ENCODE measurements at regions not wholly inside any gene's neighbourhood (a gene's known extent, or its start where the extent isn't known, plus 50 kb on each side); places are given as distances from the start of the nearest gene placed in this dataset.
"Not testable (repeated sequence)": the region's sequence is repeated elsewhere in the genome, so short reads cannot be mapped to it uniquely, and the experiment has no call there.

DNA sequence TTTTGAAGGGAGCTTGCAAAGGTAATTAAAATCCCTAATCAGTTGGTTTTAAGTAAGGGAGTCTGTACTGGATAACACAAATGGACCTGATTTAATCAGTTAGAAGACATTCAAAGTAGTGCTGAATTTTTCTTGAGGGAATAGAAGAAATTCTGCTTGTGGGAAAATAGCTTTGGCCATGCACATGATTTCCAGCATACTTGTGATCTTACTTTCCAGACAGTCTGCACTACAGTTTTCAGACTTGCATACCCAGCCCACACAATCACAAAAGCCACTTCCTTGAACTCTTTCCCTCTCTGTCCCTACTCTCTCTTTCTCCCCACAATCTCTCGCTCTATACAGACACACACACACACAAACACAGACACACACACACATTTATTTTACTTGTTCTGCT lies 852.1 kb downstream of the PLA2G4A start:
- no peak for DNase-seq (ENCODE audit: insufficient read length, low spot score)
- no peak for FAIRE-seq

DNA sequence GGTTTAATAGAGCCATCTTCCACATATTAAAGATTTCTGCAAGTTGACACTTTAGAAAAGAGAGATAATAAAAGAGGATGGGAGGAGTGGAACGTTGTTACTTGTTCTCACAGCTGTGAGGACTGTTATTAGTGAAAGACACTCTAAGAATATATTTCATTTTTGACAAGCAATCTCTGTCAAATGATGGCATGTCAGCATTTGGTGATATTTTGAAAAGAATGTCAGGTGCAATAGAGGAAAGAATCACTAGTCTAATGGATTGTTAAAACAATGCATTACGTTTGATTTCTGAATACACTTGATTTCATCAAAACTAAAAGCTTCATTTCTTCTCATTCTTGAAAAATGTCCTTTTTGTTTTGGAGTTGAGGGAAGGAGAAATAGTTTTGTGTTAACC lies 853.4 kb downstream of the PLA2G4A start:
- FAIRE-seq = no peak
- no peak for DNase-seq (ENCODE audit: insufficient read length, low spot score)

DNA sequence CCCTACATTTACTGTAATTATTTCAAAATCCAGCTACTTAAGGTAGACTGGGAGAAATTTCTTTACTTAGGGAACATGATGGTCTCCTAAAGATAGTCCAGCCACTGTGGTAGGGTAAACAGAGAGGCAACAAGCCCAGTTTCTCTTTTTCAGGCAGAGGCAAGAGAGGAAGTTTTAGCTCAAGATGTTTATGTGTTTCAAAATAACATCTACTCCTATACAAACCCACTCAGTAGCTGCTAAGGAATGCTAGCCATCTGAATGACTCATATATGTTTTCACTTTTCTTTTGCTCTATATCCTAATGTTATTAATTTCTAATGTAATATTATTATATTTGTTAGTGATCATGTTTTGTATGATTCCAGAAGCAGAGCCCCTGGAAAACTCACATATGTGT lies 856.6 kb downstream of the PLA2G4A start:
- FAIRE-seq (no peak), DNase-seq (ENCODE audit: insufficient read length, low spot score) (peak; percentile 15)

DNA sequence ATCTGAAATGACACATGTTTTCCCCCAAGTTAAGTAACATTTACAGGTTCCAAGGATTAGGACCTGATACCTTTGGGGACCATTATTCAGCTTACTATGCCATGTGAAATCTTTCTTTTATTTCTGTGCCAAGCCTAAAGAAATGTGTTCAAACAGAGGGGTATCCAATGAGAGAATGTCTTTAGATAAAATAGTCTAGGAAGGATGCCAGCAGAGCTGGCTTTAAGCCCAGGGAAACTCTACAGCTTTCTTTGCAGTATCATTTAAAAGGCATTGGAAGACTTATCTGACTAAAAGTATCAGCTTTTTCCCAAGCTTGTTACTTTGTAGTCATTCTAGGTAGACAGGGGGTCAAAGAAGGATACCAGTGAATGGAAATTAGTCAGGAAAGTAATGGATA lies 860.4 kb downstream of the PLA2G4A start:
- FAIRE-seq (no peak), DNase-seq (ENCODE audit: insufficient read length, low spot score) (no peak)

DNA sequence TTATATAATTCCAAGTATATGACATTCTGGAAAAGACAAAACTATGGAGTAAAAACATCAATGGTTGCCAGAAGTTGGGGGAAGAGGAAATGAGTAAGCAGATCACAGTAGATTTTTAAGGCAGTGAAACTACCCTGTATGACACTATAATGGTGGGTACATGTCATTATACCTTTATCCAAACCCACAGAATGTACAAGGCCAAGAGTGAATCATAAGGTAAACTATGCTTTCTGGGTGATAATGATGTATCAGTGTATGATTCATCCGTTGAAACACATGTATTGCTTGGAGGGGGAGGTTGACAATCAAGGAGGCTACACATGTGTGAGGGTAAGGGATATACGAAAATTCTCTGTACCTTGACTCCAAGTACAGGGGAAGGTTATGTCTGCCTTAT lies 862.7 kb downstream of the PLA2G4A start:
- DNase-seq (ENCODE audit: insufficient read length, low spot score) (peak; percentile 21), FAIRE-seq (peak; percentile 48)

DNA sequence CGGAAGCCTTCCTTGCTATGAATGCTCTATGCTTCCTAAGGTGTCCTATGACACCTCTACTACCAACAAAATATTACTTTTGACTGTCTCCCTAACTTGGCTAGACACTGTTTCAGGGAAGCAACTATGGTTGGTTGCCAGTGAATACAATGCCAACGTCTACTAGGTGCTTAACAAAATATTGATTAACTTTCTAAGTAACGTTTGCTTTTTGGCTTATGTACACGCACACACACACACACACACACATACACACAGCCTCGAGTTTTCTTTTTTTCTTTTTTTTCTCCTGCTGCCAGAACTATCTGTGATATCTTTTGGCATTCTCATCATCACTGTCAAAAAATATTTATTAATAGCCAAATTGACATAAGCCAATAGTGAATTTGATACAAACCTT lies 864.0 kb downstream of the PLA2G4A start:
- FAIRE-seq = no peak
- no peak for DNase-seq (ENCODE audit: insufficient read length, low spot score)

DNA sequence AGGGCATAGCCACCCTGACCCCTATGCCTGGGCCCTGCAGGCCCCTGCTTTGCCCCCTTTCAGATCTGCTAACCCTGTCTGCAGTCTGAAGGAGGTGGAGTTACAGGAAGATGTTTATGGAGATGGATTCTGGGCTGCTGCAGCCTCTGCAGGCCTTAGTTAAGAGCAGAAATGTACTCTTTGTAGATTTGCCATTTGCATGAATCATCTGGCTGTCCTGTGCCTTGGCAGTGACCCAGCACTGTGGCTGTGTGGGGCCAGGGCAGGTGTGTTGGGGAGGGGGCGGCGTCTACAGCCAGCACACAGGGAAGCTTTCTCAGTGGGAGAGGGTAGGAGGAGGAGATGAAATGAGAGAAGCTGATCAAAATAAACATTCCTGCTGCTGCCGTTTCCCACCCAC lies 867.3 kb downstream of the PLA2G4A start:
- FAIRE-seq (no peak), DNase-seq (ENCODE audit: insufficient read length, low spot score) (no peak)

DNA sequence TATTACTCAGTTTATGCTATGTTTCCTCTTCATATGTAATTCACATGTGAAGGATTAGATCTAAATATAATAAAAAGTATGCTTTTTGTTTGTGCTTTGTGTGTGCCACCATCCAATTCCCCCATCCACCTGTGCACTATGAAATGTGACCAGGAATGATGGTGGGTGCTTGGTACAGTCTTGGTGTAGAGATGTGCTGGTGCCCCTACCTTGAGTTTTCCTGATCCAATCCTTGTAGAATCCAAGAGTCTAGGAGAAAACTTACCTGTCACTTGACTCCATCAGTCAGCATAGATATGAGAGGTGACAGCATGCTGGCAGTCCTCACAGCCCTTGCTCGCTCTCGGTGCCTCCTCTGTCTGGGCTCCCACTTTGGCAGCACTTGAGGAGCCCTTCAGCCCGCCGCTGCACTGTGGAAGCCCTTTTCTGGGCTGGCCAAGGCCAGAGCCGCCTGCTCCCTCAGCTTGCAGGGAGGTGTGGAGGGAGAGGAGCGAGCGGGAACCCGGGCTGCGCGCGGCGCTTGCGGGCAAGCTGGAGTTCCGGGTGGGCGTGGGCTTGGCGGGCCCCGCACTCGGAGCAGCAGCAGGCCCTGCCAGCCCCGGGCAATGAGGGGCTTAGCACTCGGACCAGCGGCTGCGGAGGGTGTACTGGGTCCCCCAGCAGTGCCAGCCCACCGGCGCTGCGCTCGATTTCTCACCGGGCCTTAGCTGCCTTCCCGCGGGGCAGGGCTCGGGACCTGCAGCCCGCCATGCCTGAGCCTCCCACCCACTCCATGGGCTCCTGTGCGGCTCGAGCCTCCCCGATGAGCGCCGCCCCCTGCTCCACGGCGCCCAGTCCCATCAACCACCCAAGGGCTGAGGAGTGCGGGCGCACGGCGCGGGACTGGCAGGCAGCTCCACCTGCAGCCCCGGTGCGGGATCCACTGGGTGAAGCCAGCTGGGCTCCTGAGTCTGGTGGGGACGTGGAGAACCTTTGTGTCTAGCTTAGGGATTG lies 874.7 kb downstream of the PLA2G4A start:
- DNase-seq (ENCODE audit: insufficient read length, low spot score); FAIRE-seq: not testable (repeated sequence)

DNA sequence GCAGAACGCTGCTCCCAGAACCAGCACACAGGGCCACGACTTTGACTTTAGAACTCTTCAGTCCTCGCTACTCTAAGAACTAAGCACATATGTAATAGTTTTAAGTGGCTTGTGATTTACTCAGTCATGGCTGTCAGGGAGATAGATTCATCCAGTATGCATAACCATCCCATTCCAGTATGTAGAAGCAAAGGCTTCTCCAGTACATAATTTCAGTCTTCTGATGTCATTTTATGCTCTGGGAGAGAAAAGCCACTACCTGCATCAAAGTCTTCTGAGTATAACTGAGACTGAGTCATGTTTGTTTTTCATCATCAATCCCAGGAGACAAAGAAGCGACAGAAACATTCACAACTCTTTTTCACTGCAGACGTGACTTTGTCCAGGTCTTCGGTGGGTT lies 885.7 kb downstream of the PLA2G4A start:
- DNase-seq (ENCODE audit: insufficient read length, low spot score) (no peak), FAIRE-seq (no peak)

DNA sequence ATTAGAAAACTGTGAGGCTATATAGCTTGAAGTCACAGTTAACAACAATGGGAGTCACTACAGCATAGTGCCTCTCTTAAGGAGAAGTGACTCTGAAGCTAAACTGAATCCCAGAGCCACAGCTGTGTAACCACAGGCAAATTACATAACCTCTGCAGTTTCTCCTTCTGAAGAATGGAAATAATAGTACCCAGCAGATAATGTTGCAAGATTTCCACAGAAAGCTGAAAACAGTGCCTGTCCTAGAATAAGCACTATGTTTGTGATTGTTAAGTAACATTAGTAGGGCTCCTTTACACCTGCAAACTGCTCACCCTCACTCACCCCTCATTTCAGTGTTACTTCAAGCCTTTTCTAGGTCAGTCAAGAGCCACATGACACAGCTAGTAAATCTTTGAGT lies 886.7 kb downstream of the PLA2G4A start:
- FAIRE-seq (no peak), DNase-seq (ENCODE audit: insufficient read length, low spot score) (no peak)

DNA sequence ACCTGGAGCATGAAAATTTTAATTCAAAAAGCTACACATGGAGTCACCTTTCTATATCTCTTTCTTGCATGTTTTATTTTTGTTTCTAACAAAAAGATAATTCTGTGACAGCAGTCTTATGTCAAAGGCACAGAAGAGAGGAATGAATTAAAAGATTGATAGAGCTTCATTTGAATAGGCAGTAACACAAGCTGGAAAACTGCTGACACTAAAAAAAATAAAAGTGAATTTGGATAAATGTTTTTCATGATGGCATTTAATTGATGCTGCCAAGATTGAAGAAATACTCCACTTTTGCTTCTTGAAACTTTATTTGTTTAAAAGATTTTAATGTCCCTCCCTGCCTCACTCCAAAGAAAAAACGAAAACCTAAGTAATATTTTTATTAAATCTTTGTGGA lies 887.4 kb downstream of the PLA2G4A start:
- FAIRE-seq (no peak), DNase-seq (ENCODE audit: insufficient read length, low spot score) (no peak)

DNA sequence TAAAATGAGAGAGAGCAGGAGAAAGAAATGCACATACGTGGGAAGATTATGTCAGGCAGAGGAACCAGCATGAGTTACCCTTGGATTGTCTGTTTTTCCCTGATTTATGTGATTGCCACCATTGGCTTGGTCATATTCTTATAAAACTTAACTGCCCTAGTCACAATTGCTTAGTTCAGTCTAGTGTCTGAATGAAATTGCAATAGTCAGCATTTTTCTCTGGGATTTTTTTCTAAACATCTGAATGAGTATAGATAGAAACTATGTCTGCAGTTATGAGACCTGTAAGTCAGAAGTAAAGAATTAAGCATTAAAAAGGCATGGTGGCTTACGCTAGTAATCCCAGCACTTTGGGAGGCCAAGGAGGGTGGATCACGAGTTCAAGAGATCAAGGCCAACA lies 889.8 kb downstream of the PLA2G4A start:
- no peak for FAIRE-seq
- no peak for DNase-seq (ENCODE audit: insufficient read length, low spot score)

DNA sequence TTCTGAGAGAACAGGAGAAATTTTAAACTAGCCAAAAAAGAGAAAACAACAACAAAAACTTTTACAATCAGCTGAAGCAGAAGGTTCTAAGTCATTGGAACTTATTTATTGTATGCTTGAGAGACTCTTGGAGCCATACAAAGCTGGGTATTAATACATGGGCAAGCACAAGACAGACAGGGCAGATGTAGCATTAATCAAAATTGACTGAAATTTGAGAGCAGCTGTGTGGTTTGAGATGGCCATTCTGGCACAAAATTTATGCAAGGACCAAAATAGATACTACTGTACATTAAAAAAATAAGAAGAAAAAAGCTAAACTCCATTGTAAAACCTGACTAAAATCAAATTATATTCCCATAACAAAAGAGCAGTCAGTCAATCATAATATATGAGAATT lies 892.5 kb downstream of the PLA2G4A start:
- DNase-seq (ENCODE audit: insufficient read length, low spot score) = no peak
- no peak for FAIRE-seq

DNA sequence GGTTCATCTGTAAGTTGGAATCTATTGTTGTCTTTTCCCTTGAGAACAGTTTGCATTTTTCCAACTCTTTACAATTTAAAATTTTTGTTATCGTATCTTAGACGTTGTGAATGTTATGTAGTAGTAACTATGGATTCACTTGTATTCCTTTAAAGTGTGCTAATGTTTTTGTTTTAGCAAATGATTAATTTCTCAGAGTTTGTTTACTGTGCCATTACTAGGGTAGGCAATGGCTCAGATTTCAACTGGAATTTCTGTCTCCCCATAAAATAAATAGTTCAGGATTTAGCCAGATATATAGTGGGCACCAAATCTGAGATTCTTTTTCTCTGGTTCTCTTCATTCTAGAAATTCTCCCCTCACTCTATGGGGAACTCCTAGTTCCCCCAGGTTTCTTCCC lies 896.5 kb downstream of the PLA2G4A start:
- no peak for DNase-seq (ENCODE audit: insufficient read length, low spot score)
- no peak for FAIRE-seq

DNA sequence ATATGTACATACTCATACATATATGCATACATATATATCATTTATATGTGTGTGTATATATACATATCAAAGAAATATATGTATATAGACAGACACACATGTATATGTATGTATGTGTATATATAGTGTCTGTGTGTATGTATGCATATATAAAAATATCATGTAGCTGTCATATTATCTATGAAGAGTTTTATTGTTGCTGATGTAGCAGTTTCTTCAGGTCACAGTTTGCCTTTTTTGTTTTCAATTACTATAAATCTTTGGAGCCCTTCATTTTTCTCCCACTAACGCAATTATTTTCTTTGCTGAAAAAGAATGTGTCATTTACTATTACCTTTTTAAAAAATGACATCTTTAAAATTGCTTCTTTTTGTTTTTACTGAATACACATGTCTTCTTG lies 904.5 kb downstream of the PLA2G4A start:
- no peak for FAIRE-seq
- DNase-seq (ENCODE audit: insufficient read length, low spot score) = no peak

DNA sequence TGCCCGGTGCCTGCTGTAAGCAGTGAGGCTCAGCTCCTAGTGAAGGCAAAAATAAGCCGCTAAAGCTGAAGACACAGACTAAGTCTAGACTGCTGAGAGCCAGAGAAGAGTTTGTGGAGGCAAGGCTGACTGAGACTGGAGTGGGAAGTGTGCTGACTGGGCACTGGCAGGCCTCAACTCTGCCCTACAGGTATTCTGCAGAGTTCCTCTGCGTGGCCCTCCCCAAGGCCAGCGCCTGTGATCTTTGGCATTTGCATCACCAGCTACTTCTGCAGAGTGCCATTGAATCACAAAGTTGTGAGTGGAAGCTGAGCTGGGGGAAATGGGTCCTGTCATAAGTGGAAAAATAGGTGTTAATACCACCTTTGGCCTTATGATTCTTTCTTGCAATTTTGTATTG lies 905.7 kb downstream of the PLA2G4A start:
- FAIRE-seq = no peak

DNA sequence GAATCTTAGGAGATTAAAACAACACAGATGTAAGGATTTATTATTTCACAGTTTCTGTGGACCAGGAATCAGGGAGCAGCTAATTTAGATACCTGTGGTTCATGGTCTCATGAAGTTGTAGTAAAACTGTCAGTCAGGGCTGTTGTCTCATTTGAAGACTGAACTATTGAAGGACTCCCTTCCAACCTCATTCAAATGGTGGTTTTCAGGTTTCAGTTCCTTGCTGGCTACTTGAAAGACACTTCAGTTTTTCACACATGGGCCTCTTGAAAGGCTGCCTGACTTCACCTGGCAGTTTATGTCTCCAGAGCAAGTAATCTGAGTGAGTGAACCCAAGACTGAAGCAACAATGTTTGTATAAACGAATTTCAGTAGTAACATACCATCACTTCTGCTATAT lies 915.9 kb downstream of the PLA2G4A start:
- no peak for DNase-seq (ENCODE audit: insufficient read length, low spot score)
- no peak for FAIRE-seq

More for the DNA sequence above, 905.7 kb downstream of the PLA2G4A start:
- DNase-seq (ENCODE audit: insufficient read length, low spot score) = no peak

DNA sequence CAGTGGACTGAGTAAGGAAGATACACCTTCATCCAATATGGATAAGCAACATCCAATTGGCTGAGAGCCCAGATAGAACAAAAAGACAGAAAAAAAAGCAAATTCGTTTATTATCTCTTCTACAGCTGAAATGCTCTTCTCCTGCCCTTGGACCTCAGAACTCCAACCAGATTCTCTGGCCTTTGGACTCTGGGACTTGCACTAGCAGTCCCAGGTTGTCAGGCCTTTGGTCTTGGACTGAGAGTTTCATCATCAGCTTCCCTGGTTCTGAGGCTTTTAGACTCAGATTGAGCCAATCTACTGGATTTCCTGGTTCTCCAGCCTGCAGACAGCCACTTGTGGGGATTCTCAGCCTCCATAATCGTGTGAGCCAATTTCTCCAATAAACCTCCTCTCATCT lies 926.8 kb downstream of the PLA2G4A start:
- FAIRE-seq = no peak

DNA sequence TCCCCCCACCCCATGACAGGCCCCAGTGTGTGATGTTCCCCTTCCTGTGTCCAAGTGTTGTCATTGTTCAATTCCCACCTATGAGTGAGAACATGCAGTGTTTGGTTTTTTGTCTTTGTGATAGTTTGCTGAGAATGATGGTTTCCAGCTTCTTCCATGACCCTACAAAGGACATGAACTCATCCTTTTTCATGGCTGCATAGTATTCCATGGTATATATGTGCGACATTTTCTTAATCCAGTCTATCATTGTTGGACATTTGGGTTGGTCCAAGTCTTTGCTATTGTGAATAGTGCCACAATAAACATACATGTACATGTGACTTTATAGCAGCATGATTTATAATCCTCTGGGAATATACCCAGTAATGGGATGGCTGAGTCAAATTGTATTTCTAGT lies 927.9 kb downstream of the PLA2G4A start:
- not testable (repeated sequence) for FAIRE-seq; DNase-seq (ENCODE audit: insufficient read length, low spot score)

More for the DNA sequence above, 926.8 kb downstream of the PLA2G4A start:
- no peak for DNase-seq (ENCODE audit: insufficient read length, low spot score)

DNA sequence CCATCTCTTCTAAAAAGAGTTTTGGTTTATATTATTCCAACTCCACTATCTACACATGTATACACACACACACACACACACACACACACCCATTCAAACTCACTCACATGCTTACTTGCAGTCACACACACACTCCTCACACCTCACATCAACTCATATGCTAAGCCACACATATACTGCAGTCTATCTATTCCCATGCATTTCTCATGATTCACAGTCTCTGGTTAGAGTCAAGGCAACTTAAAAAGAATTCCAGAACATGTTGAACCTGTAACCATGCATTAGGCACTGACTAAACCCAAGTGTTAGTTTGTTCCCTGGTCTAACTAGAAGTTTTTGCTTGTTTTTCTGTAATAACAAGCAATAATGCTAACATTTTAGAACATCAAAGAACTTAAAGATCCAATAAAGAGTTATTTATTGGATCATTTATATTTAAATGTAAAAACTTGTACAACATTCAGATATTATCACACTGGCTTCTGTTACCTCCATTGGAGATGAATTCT lies 931.1 kb downstream of the PLA2G4A start:
- DNase-seq (ENCODE audit: insufficient read length, low spot score) (no peak), FAIRE-seq (no peak)

DNA sequence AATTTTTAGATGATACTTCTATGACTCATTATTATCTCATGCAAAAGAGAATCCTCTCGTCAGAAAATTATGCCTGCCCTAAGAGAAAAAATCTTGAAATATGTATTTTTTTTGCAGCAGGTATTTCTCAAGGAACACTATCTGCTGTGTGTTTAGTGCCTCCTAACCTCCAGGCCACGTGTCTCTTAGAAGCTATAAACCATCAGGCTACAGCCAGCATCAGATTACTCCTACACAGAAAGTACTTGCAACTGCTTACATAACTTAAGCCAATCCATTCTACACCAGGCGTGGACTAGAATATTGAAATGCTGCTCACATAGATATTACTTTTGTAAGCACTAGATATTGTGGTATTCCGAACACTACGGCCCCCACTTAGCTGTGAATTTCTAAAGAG lies 933.4 kb downstream of the PLA2G4A start:
- FAIRE-seq (no peak), DNase-seq (ENCODE audit: insufficient read length, low spot score) (no peak)

DNA sequence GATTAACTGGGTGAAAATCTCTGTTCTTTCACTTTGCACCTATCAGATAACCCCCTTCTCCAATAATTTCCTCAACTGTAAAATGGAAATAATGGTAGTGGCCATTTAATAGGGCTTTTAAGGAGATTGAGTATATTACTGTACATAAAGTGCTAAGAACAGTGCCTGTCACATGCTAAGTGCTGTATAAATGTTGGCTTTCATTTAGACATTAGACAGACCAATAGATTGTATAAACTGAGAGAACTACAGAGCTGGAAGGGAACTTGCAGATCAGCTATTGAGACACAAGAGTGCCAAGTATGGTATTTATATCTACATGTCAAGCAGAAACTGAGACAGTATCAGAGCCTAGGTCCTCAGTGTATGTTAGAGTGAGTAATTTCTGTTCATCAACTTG lies 934.7 kb downstream of the PLA2G4A start:
- FAIRE-seq (no peak), DNase-seq (ENCODE audit: insufficient read length, low spot score) (no peak)

Data from HTR-8/SVneo (cell line).